Fibroblast of lung (primary cell): ENCODE measurements at regions not wholly inside any gene's neighbourhood (a gene's known extent, or its start where the extent isn't known, plus 50 kb on each side); places are given as distances from the start of the nearest gene placed in this dataset.
A peak's percentile ranks its signal among the peaks of the same experiment; 100 is the strongest.

Source experiments
- DNase-seq, 2 donors: peaks; one replicate each; pipeline versions ENCODE4 v3.0.0 to v3.0.0-alpha.2; 2010; ENCODE audit warnings: low read depth in 2 of 2
- H2AFZ ChIP-seq: 2 replicates; pipeline ENCODE4 v1.5.1; 2012; ENCODE audit warnings: low read length, control low read depth, inconsistent platforms
- H3K27ac ChIP-seq: 2 replicates; pipeline ENCODE4 v1.5.1; 2011; ENCODE audit warnings: low read length, control low read depth; ENCODE audit not compliant: insufficient read depth
- H3K27me3 ChIP-seq: 2 replicates; pipeline ENCODE4 v1.5.1; 2011; ENCODE audit warnings: mild to moderate bottlenecking, low read length; ENCODE audit not compliant: control insufficient read depth, insufficient read depth
- H3K36me3 ChIP-seq: 2 replicates; pipeline ENCODE4 v1.5.1; 2011; ENCODE audit warnings: low read length; ENCODE audit not compliant: control insufficient read depth, insufficient read depth
- H3K4me1 ChIP-seq: 2 replicates; pipeline ENCODE4 v1.5.1; 2011; ENCODE audit warnings: low read length; ENCODE audit not compliant: control insufficient read depth, insufficient read depth; ENCODE audit errors: extremely low read depth
- H3K4me2 ChIP-seq: 2 replicates; pipeline ENCODE4 v1.5.1; 2011; ENCODE audit warnings: low read length, control low read depth; ENCODE audit not compliant: insufficient read depth; ENCODE audit errors: extremely low read depth
- H3K4me3 ChIP-seq, 4 experiments: fragments of 200-600 bp in 1 of 4; sonication (generic) in 1 of 4; replicated peaks in 1 of 4; 2 replicates each; pipeline ENCODE4 v1.5.1; 2011 to 2016; ENCODE audit warnings: low read length in 4 of 4, low read depth in 3 of 4, mild to moderate bottlenecking in 3 of 4, control low read depth in 2 of 4, inconsistent platforms in 1 of 4, mixed read lengths in 1 of 4; ENCODE audit not compliant: insufficient read depth in 1 of 4; ENCODE audit errors: control extremely low read depth in 1 of 4
- H3K79me2 ChIP-seq: 2 replicates; pipeline ENCODE4 v1.5.1; 2012; ENCODE audit warnings: mild to moderate bottlenecking, low read length, inconsistent platforms; ENCODE audit not compliant: control insufficient read depth, insufficient read depth
- H3K9ac ChIP-seq: 2 replicates; pipeline ENCODE4 v1.5.1; 2011; ENCODE audit warnings: mild to moderate bottlenecking, low read length, control low read depth; ENCODE audit not compliant: insufficient read depth
- H3K9me3 ChIP-seq: 2 replicates; pipeline ENCODE4 v1.5.1; 2012; ENCODE audit warnings: low read depth, low read length; ENCODE audit not compliant: control insufficient read depth, insufficient read depth
- H4K20me1 ChIP-seq: 2 replicates; pipeline ENCODE4 v1.5.1; 2011; ENCODE audit warnings: low read length; ENCODE audit not compliant: control insufficient read depth, insufficient read depth; ENCODE audit errors: extremely low read depth
- CTCF ChIP-seq, 2 donors: IDR thresholded peaks in 1 of 2; conservative IDR thresholded peaks in 1 of 2; 1 replicate in 1 of 2; 2 replicates in 1 of 2; pipeline ENCODE4 v1.5.1; 2011 to 2012; ENCODE audit warnings: low read length in 2 of 2, control low read depth in 1 of 2, inconsistent platforms in 1 of 2, low read depth in 1 of 2, mild to moderate bottlenecking in 1 of 2
- EZH2 ChIP-seq: IDR thresholded peaks from 2 replicates; pipeline ENCODE4 v1.5.1; 2012; ENCODE audit warnings: low read length, control low read depth, mild to moderate bottlenecking; ENCODE audit errors: missing control alignments

GRCh38 chr13:31056644-31057271 is 104.9 kb downstream of the HSPH1 start:
- Histone ChIP-seq H3K27ac (no peak overlapping the region), H3K4me1 (no peaks in the 10 kb centered on the region), H3K4me3 (no peak overlapping the region), H3K9me3 (no peaks in the 10 kb centered on the region), H3K36me3 (no peaks in the 10 kb centered on the region), H3K79me2 (no peaks in the 10 kb centered on the region), H4K20me1 (no peaks in the 10 kb centered on the region), H3K9ac (no peak overlapping the region), H3K27me3 (peaks cover 5% of the 10 kb centered on the region), H3K4me2 (peak overlapping the region; percentile 44), H2AFZ (no peak overlapping the region)
- TF ChIP-seq CTCF (conservative IDR thresholded peaks at IDR 0.05 in 1 of 2, IDR thresholded peaks at IDR 0.05 in 1 of 2; ENCODE audit: low read depth in 1 of 2, low read length in 2 of 2) (peak; percentile 10 to 16), EZH2 (no peak)
- DNase-seq = peak in 1 of 2 donors; percentile 47

- Histone ChIP-seq H3K9ac (no peak overlapping the region), H3K36me3 (no peaks in the 10 kb centered on the region), H3K4me1 (peaks cover 2% of the 10 kb centered on the region), H3K27ac (no peak overlapping the region), H3K27me3 (peaks cover 4% of the 10 kb centered on the region), H3K4me3 (no peak overlapping the region), H2AFZ (no peak overlapping the region), H3K9me3 (no peaks in the 10 kb centered on the region), H4K20me1 (no peaks in the 10 kb centered on the region), H3K4me2 (no peak overlapping the region), H3K79me2 (no peaks in the 10 kb centered on the region)
- no peak for TF ChIP-seq CTCF (conservative IDR thresholded peaks at IDR 0.05 in 1 of 2, IDR thresholded peaks at IDR 0.05 in 1 of 2; ENCODE audit: low read depth in 1 of 2, low read length in 2 of 2)
- no peak for TF ChIP-seq EZH2
- DNase-seq = no peak
These were observed 106.1 kb downstream of the HSPH1 start for GRCh38 chr13:31055589-31055988.

- no peak overlapping the region for H3K4me2 ChIP-seq
- no peak overlapping the region for H3K27ac ChIP-seq
- peaks cover 2% of the 10 kb centered on the region for H3K4me1 ChIP-seq
- H3K9me3 ChIP-seq = no peaks in the 10 kb centered on the region
- no peaks in the 10 kb centered on the region for H4K20me1 ChIP-seq
- H3K79me2 ChIP-seq = no peaks in the 10 kb centered on the region
- H3K4me3 ChIP-seq = no peak overlapping the region
- TF ChIP-seq EZH2 (no peak), CTCF (conservative IDR thresholded peaks at IDR 0.05 in 1 of 2, IDR thresholded peaks at IDR 0.05 in 1 of 2; ENCODE audit: low read depth in 1 of 2, low read length in 2 of 2) (no peak)
- H2AFZ ChIP-seq = no peak overlapping the region
- no peak for DNase-seq
- H3K27me3 ChIP-seq = peaks cover 3% of the 10 kb centered on the region
- no peaks in the 10 kb centered on the region for H3K36me3 ChIP-seq
- H3K9ac ChIP-seq = no peak overlapping the region
These were observed 107.1 kb downstream of the HSPH1 start for GRCh38 chr13:31054632-31055031.
